SK-N-MC (cell line): ENCODE measurements at regions not wholly inside any gene's neighbourhood (a gene's known extent, or its start where the extent isn't known, plus 50 kb on each side); places are given as distances from the start of the nearest gene placed in this dataset.

Source experiments
- EZH2 ChIP-seq: fragments of 200-600 bp; sonication (generic); IDR thresholded peaks from one replicate; pipeline ENCODE4 v1.6.1; 2017; ENCODE audit warnings: antibody characterized with exemption
- POLR2AphosphoS5 ChIP-seq: IDR thresholded peaks from 2 replicates; pipeline ENCODE4 v1.6.1; 2012; ENCODE audit warnings: mild to moderate bottlenecking, low read depth, low read length, borderline replicate concordance

DNA sequence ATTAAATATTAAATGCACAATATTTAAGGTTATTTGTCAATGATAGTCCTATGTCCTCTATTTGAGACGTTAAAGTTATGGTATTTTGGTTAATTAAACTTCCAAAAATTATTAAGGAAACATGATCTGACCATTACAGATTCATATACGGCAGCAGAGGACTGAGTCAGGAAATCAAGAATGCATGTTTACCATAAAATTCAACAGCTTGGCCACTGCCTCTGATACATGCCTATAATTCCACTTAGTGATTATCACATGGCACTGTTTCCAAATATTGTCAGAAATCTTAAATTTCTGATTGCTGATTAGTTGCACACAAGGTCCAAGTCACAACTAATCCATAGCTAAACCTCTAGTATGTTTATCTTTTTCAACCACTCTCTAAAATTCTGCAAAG is 232.2 kb upstream of the UGT8 start:
- TF ChIP-seq POLR2AphosphoS5, result no peak
- no peak for TF ChIP-seq EZH2
